ENCODE measurements at regions not wholly inside any gene's neighbourhood (a gene's known extent, or its start where the extent isn't known, plus 50 kb on each side); places are given as distances from the start of the nearest gene placed in this dataset.

GRCh38 chr22:48710410-48710809 is 1117.3 kb downstream of the BRD1 start:
- no peak for TF ChIP-seq POLR2AphosphoS5 (IDR thresholded peaks at IDR 0.05; ENCODE audit: low read depth)
- TF ChIP-seq, protein P1, sequence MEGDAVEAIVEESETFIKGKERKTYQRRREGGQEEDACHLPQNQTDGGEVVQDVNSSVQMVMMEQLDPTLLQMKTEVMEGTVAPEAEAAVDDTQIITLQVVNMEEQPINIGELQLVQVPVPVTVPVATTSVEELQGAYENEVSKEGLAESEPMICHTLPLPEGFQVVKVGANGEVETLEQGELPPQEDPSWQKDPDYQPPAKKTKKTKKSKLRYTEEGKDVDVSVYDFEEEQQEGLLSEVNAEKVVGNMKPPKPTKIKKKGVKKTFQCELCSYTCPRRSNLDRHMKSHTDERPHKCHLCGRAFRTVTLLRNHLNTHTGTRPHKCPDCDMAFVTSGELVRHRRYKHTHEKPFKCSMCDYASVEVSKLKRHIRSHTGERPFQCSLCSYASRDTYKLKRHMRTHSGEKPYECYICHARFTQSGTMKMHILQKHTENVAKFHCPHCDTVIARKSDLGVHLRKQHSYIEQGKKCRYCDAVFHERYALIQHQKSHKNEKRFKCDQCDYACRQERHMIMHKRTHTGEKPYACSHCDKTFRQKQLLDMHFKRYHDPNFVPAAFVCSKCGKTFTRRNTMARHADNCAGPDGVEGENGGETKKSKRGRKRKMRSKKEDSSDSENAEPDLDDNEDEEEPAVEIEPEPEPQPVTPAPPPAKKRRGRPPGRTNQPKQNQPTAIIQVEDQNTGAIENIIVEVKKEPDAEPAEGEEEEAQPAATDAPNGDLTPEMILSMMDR (conservative IDR thresholded peaks at IDR 0.05; ENCODE audit: low read depth in 2 of 2) = no peak
- TF ChIP-seq, protein P2, sequence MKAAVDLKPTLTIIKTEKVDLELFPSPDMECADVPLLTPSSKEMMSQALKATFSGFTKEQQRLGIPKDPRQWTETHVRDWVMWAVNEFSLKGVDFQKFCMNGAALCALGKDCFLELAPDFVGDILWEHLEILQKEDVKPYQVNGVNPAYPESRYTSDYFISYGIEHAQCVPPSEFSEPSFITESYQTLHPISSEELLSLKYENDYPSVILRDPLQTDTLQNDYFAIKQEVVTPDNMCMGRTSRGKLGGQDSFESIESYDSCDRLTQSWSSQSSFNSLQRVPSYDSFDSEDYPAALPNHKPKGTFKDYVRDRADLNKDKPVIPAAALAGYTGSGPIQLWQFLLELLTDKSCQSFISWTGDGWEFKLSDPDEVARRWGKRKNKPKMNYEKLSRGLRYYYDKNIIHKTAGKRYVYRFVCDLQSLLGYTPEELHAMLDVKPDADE (IDR thresholded peaks at IDR 0.05) = no peak

Data from GM23338 (cell line).